Skeletal muscle tissue (tissue), 3 donors: ENCODE measurements at regions not wholly inside any gene's neighbourhood (a gene's known extent, or its start where the extent isn't known, plus 50 kb on each side); places are given as distances from the start of the nearest gene placed in this dataset.

Experiments used
- H3K27ac ChIP-seq: one replicate; pipeline ENCODE4 v1.7.0; 2013; ENCODE audit warnings: mild to moderate bottlenecking, low read depth, low read length, inconsistent platforms
- H3K27me3 ChIP-seq, 3 donors: one replicate each; pipeline ENCODE4 v1.7.0; 2013; ENCODE audit warnings: low read length in 3 of 3; ENCODE audit not compliant: control insufficient read depth in 3 of 3, insufficient read depth in 3 of 3
- H3K36me3 ChIP-seq, 3 donors: one replicate each; pipeline ENCODE4 v1.7.0; 2013; ENCODE audit warnings: low read length in 3 of 3; ENCODE audit not compliant: control insufficient read depth in 3 of 3, insufficient read depth in 3 of 3
- H3K4me1 ChIP-seq, 3 donors: one replicate each; pipeline ENCODE4 v1.7.0; 2013; ENCODE audit warnings: low read length in 3 of 3, mild to moderate bottlenecking in 3 of 3; ENCODE audit not compliant: control insufficient read depth in 3 of 3, insufficient read depth in 3 of 3
- H3K4me3 ChIP-seq, 3 donors: one replicate each; pipeline ENCODE4 v1.7.0; 2013; ENCODE audit warnings: low read length in 3 of 3
- H3K9ac ChIP-seq, 3 donors: one replicate each; pipeline ENCODE4 v1.7.0; 2013; ENCODE audit warnings: low read length in 3 of 3, mild to moderate bottlenecking in 3 of 3, moderate library complexity in 2 of 3, low read depth in 1 of 3
- H3K9me3 ChIP-seq, 3 donors: one replicate each; pipeline ENCODE4 v1.7.0; 2013; ENCODE audit warnings: low read length in 3 of 3; ENCODE audit not compliant: control insufficient read depth in 3 of 3
- donor health status: Osteomylitis.

DNA sequence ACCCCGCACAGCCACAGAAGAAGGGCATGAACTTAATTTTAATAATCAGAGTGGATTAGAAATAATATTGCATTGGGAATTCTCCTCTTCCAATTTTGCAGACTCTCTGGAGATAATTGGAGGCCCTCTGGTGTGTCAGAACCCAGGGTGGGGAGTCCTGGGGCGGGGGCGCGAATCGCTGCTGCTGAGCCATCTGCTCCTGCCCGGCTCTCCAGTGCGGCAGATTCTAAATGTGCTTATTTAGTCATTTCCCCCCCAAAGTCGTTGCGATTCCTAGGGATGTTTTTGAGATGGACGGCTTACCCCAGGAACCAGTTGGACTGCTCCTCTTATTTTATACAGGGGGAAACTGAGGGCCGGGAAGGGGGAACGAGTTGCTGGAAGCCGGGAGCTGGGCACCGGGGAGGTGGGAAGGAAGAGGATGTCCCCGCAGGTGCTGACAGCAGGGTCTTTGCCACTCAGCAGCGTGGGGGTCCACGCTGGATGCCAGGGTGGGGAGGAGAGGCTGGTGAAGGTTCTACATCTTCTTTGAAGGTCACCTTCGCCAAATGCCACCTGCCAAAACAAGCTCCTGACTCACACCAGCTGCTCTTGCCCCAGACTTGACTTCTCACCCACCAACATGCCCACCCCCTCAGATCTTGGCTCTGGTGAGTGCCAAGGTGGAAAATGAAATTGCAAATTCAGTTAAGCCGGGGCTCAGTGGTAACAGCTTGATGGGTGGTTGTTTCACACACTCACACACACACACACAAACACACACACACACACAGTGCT, 91.3 kb upstream of the PRR23E start:
- Histone ChIP-seq H3K36me3 (no peaks in the 10 kb centered on the region), H3K4me1 (no peaks in the 10 kb centered on the region), H3K27me3 (peaks cover 0 to 3% (median 3%) of the 10 kb centered on the region in 3 donors), H3K4me3 (no peak overlapping the region), H3K27ac (no peak overlapping the region), H3K9ac (no peak overlapping the region), H3K9me3 (no peaks in the 10 kb centered on the region)

GRCh38 chr3:127102188-127102520, 90.8 kb upstream of the PRR23E start:
- Histone ChIP-seq H3K36me3 (no peaks in the 10 kb centered on the region), H3K9ac (no peak overlapping the region), H3K27ac (no peak overlapping the region), H3K4me3 (no peak overlapping the region), H3K27me3 (peaks cover 0 to 3% (median 3%) of the 10 kb centered on the region in 3 donors), H3K9me3 (no peaks in the 10 kb centered on the region), H3K4me1 (no peaks in the 10 kb centered on the region)

- Histone ChIP-seq H3K36me3 (no peaks in the 10 kb centered on the region), H3K27ac (no peak overlapping the region), H3K9ac (no peak overlapping the region), H3K9me3 (no peaks in the 10 kb centered on the region), H3K4me3 (no peak overlapping the region), H3K4me1 (no peaks in the 10 kb centered on the region), H3K27me3 (peaks cover 0 to 3% (median 3%) of the 10 kb centered on the region in 3 donors)
Observed at GRCh38 chr3:127102587-127102986, 90.3 kb upstream of the PRR23E start.

- H3K9ac ChIP-seq, result no peak overlapping the region
- no peaks in the 10 kb centered on the region for H3K9me3 ChIP-seq
- no peaks in the 10 kb centered on the region for H3K4me1 ChIP-seq
- no peaks in the 10 kb centered on the region for H3K36me3 ChIP-seq
- H3K27me3 ChIP-seq, result peaks cover 0 to 3% (median 3%) of the 10 kb centered on the region in 3 donors
- H3K4me3 ChIP-seq, result no peak overlapping the region
- no peak overlapping the region for H3K27ac ChIP-seq
Observed at GRCh38 chr3:127103080-127103479, 89.9 kb upstream of the PRR23E start.

GRCh38 chr3:127104586-127104985, 88.3 kb upstream of the PRR23E start:
- Histone ChIP-seq H3K4me3 (no peak overlapping the region), H3K9me3 (no peaks in the 10 kb centered on the region), H3K27me3 (peaks cover 0 to 3% (median 3%) of the 10 kb centered on the region in 3 donors), H3K4me1 (no peaks in the 10 kb centered on the region), H3K36me3 (no peaks in the 10 kb centered on the region), H3K9ac (no peak overlapping the region), H3K27ac (no peak overlapping the region)

DNA sequence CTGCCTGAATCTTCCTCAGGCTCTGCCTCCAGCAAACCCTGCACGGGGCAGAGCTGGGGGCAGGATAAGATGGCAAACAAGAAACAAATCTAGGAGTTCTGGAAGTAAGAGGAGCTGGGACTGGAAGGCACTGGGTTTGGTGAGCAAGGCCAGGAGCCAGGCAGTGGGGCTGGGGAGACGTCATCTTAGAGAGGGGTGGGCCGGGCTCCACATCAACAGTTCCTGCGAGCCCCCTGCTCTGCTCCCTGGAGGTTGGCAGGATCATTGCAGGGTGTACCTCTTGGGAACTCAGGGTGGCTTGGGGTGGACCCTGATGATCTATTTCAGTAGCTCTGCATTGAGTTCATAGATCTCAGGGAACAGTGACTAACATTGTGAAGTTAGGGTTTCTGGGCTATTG, 87.3 kb upstream of the PRR23E start:
- H3K4me1 ChIP-seq, result no peaks in the 10 kb centered on the region
- H3K4me3 ChIP-seq, result no peak overlapping the region
- H3K9ac ChIP-seq, result no peak overlapping the region
- H3K36me3 ChIP-seq, result no peaks in the 10 kb centered on the region
- H3K27ac ChIP-seq, result no peak overlapping the region
- no peaks in the 10 kb centered on the region for H3K9me3 ChIP-seq
- peaks cover 0 to 3% (median 3%) of the 10 kb centered on the region in 3 donors for H3K27me3 ChIP-seq

DNA sequence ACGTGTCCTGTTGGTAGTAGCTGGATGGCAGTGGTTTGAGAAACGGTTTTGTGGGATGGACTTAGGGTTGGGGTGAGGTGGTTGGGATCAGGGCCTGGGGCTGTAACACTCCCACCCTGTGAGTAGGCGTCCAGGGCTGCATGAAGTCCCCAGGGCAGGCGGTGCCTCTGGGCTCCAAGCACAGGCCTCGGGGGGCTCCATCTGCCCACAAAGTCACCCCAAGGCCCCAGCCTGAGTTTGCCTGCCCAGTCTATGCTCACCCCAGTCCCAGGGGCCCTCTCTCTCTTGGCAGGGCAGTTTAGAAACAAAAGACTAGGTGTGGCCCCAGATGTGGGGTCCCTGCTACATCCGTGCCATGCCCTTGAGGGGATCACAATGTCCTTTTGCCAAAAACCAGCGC, 86.9 kb upstream of the PRR23E start:
- Histone ChIP-seq H3K9me3 (peaks cover 0 to 1% (median 0%) of the 10 kb centered on the region in 3 donors), H3K4me3 (no peak overlapping the region), H3K4me1 (no peaks in the 10 kb centered on the region), H3K27me3 (peaks cover 0 to 3% (median 3%) of the 10 kb centered on the region in 3 donors), H3K27ac (no peak overlapping the region), H3K9ac (no peak overlapping the region), H3K36me3 (no peaks in the 10 kb centered on the region)

GRCh38 chr3:127106456-127106855, 86.5 kb upstream of the PRR23E start:
- no peak overlapping the region for H3K27ac ChIP-seq
- H3K9me3 ChIP-seq, result peaks cover 0 to 5% (median under 1%) of the 10 kb centered on the region in 3 donors
- no peaks in the 10 kb centered on the region for H3K4me1 ChIP-seq
- peaks cover 0 to 3% (median 3%) of the 10 kb centered on the region in 3 donors for H3K27me3 ChIP-seq
- no peak overlapping the region for H3K4me3 ChIP-seq
- no peaks in the 10 kb centered on the region for H3K36me3 ChIP-seq
- H3K9ac ChIP-seq, result no peak overlapping the region

DNA sequence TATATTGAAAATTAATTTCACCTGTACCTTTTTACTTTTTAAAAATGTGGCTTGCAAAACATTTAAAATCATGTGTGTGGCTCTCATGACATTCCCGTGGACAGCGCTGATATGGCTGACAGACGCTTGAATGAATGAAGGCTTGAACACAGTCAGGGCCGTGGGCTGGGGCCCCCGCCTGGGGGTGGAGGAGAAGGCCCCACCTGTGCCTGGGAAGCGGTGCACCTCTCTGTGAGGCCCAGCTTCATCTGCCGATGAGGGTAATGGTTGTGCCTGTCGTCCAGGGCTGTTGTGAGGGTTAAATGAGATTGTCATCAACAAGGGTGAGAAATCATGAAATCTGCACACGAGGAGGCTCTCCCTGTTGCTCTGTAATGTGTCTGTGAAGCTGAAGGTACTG, 85.9 kb upstream of the PRR23E start:
- no peak overlapping the region for H3K4me3 ChIP-seq
- H3K9me3 ChIP-seq, result peaks cover 0 to 9% (median 3%) of the 10 kb centered on the region in 3 donors
- no peaks in the 10 kb centered on the region for H3K4me1 ChIP-seq
- no peak overlapping the region for H3K9ac ChIP-seq
- peaks cover 0 to 3% (median 3%) of the 10 kb centered on the region in 3 donors for H3K27me3 ChIP-seq
- no peaks in the 10 kb centered on the region for H3K36me3 ChIP-seq
- H3K27ac ChIP-seq, result no peak overlapping the region

DNA sequence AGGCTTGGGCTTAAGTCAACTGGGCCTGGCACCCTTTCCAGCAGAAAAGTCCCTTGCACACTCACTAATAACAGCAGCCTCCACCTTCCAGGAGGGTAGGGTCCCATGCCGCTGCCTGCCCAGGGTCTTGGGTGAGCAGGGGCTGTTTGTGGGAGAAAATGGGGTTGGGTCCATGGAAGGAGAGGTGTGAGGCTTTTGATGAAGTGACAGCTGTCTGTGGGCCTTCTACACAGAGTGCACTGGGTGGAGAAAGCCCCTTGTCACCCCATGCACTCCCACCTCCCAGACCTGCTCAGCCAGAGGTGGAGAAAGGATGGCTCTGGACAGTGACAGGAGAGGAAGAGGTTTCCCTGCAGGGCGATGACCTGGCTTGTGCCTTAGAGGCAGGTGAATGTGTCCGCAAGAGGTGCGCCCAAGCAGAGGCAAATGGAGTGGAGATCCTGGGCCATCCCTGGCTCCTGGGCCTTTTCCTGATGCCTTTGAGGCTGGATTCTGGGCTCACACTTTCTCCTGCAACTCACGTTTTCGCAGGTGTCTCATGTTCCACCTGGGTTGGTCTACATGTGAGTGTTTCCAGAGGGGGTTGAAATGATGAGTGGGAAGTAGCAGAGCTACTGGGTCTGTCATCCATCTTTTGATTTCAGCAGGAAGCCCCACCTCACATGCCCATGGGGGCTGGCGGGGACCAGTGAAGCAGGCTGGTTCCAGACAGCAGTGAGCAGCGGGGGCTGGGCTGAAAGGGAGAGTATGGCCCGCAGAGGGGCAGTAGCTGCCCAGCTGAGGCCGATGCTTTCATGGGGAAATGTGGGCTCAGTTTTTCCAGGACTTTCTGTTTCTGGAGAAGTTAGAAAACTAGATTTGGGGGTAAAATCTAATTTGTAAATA, 85.2 kb upstream of the PRR23E start:
- no peaks in the 10 kb centered on the region for H3K36me3 ChIP-seq
- no peak overlapping the region for H3K27ac ChIP-seq
- H3K9me3 ChIP-seq, result peaks cover 5 to 16% (median 7%) of the 10 kb centered on the region in 3 donors
- peaks cover 0 to 3% (median 3%) of the 10 kb centered on the region in 3 donors for H3K27me3 ChIP-seq
- H3K4me3 ChIP-seq, result no peak overlapping the region
- H3K9ac ChIP-seq, result no peak overlapping the region
- H3K4me1 ChIP-seq, result no peaks in the 10 kb centered on the region
